HepG2 (cell line): ENCODE measurements at regions not wholly inside any gene's neighbourhood (a gene's known extent, or its start where the extent isn't known, plus 50 kb on each side); places are given as distances from the start of the nearest gene placed in this dataset.

ENCODE experiments used
- CCDC6 ChIP-seq: sonication (generic); formaldehyde crosslinking; IDR thresholded peaks from 2 replicates; pipeline ENCODE4 v1.8.1; 2022; ENCODE audit warnings: mild to moderate bottlenecking, missing genetic modification reagents, moderate library complexity
- CEBPB ChIP-seq: IDR thresholded peaks from 2 replicates; pipeline ENCODE4 v1.6.1; 2011; ENCODE audit warnings: low read depth, low read length, improper control_type of control experiment, borderline replicate concordance
- CERS6 ChIP-seq: sonication (generic); formaldehyde crosslinking; IDR thresholded peaks from 2 replicates; pipeline ENCODE4 v1.5.0; 2020; ENCODE audit warnings: missing genetic modification reagents
- FOSL1 ChIP-seq: sonication (generic); formaldehyde crosslinking; IDR thresholded peaks from 2 replicates; pipeline ENCODE4 v1.9.0; 2021; ENCODE audit warnings: missing genetic modification reagents, borderline replicate concordance
- FOXA3 ChIP-seq: IDR thresholded peaks from 2 replicates; pipeline ENCODE4 v1.6.1; 2016; ENCODE audit warnings: missing genetic modification reagents, missing compliant biosample characterization
- HHEX ChIP-seq: IDR thresholded peaks from 2 replicates; pipeline ENCODE4 v1.6.1; 2016; ENCODE audit warnings: control low read depth
- HNRNPUL1 ChIP-seq: fragments of 200-400 bp; formaldehyde crosslinking; IDR thresholded peaks from 2 replicates; pipeline ENCODE4 v1.6.1; 2017; ENCODE audit warnings: low read depth, mild to moderate bottlenecking, low read length, moderate library complexity
- KDM1A ChIP-seq: IDR thresholded peaks from 2 replicates; pipeline ENCODE4 v1.6.1; 2016; ENCODE audit warnings: missing compliant biosample characterization
- KDM5B ChIP-seq: sonication (generic); formaldehyde crosslinking; IDR thresholded peaks from 2 replicates; pipeline ENCODE4 v1.4.0; 2020; ENCODE audit warnings: missing genetic modification reagents, mild to moderate bottlenecking, borderline replicate concordance
- KMT2B ChIP-seq: IDR thresholded peaks from 2 replicates; pipeline ENCODE4 v1.6.1; 2016; ENCODE audit warnings: missing genetic modification reagents, missing compliant biosample characterization
- MAF1 ChIP-seq: sonication (generic); formaldehyde crosslinking; IDR thresholded peaks from 2 replicates; pipeline ENCODE4 v1.5.0; 2020; ENCODE audit warnings: missing genetic modification reagents, borderline replicate concordance
- MBNL3 ChIP-seq: fragments of 250-450 bp; sonication (Bioruptor Pico); conservative IDR thresholded peaks from 2 replicates; pipeline ENCODE4 v1.8.0; 2022; ENCODE audit warnings: mild to moderate bottlenecking, inconsistent platforms
- MLLT10 ChIP-seq: sonication (generic); formaldehyde crosslinking; IDR thresholded peaks from 2 replicates; pipeline ENCODE4 v1.4.0; 2020; ENCODE audit warnings: missing genetic modification reagents
- POLR2G ChIP-seq: fragments of 200-400 bp; formaldehyde crosslinking; IDR thresholded peaks from 2 replicates; pipeline ENCODE4 v1.6.1; 2018; ENCODE audit warnings: mild to moderate bottlenecking, low read depth, low read length, moderate library complexity
- RFXANK ChIP-seq: IDR thresholded peaks from 2 replicates; pipeline ENCODE4 v1.6.1; 2016
- TOPORS ChIP-seq: sonication (generic); formaldehyde crosslinking; IDR thresholded peaks from 2 replicates; pipeline ENCODE4 v1.8.0; 2023; ENCODE audit warnings: mild to moderate bottlenecking, missing genetic modification reagents
- XBP1 ChIP-seq: sonication (generic); formaldehyde crosslinking; IDR thresholded peaks from 2 replicates; pipeline ENCODE4 v1.5.0; 2020; ENCODE audit warnings: missing genetic modification reagents
- ZNF362 ChIP-seq: sonication (generic); formaldehyde crosslinking; IDR thresholded peaks from 2 replicates; pipeline ENCODE4 v1.4.0; 2020; ENCODE audit warnings: missing genetic modification reagents, mild to moderate bottlenecking, borderline replicate concordance
- ZNF780A ChIP-seq: sonication (generic); formaldehyde crosslinking; IDR thresholded peaks from 2 replicates; pipeline ENCODE4 v1.8.0; 2022; ENCODE audit warnings: mild to moderate bottlenecking, missing genetic modification reagents, moderate library complexity
- ZNF800 ChIP-seq: sonication (generic); formaldehyde crosslinking; IDR thresholded peaks from 2 replicates; pipeline ENCODE4 v1.4.0; 2020; ENCODE audit warnings: missing genetic modification reagents
- TF ChIP-seq, protein P1 (sequence below): IDR thresholded peaks from 2 replicates; pipeline ENCODE4 v1.6.1; 2012; ENCODE audit warnings: inconsistent platforms
- TF ChIP-seq, protein P2 (sequence below): sonication (generic); formaldehyde crosslinking; IDR thresholded peaks from 2 replicates; pipeline ENCODE4 v1.4.0; 2020; ENCODE audit warnings: mild to moderate bottlenecking, missing genetic modification reagents, borderline replicate concordance

DNA sequence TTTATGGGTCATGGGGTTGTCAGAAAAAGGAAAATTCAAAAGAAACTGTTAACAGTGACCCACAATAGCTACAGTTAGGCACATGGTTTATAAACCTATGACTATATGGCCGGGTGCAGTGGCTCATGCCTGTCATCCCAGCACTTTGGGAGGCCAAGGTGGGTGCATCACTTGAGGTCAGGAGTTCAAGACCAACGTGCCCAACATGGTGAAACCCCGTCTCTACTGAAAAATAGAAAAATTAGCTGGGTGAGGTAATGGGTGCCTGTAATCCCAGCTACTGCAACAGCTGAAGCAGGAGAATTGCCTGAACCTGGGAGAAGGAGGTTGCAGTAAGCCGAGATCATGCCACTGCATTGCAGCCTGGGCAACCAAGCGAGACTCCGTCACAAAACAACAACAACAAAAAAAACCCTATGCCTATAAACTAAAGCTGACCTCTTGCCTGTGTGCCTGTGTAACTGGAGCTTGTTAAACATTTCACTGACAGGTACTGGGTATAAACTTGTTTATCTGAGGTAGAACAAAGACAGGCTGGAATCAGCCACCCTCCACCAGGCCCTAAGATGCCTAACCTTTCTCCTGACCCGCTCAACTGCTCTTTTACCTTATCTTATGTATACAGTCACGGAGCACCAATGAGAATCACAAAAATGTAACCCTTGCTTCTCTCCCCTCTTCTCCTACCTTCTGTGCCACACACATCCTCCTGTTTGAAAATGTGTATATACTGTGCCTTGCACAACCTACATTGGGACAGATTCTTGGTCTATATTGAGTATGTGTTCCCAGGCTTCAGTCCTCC is 62.9 kb upstream of the ATF7IP2 start (continued):
- TF ChIP-seq MBNL3 (CRISPR knock-in tag) (no peak), KMT2B (CRISPR knock-in tag) (no peak; the same call in 1 of the 2 replicates), TOPORS (CRISPR knock-in tag) (peak; percentile 77; the same call in 1 of the 2 replicates), FOXA3 (CRISPR knock-in tag) (peak; percentile 79), KDM1A (CRISPR knock-in tag) (no peak), CERS6 (CRISPR knock-in tag) (no peak), RFXANK (CRISPR knock-in tag) (peak; percentile 22; the same call in 1 of the 2 replicates), POLR2G (no peak), ZNF362 (CRISPR knock-in tag) (peak; percentile 94), XBP1 (CRISPR knock-in tag) (0 out of 2 replicates have a peak, but pooled peaks have one; percentile 50), CEBPB (peak; percentile 81; the same call in 1 of the 2 replicates), KDM5B (CRISPR knock-in tag) (no peak), ZNF780A (CRISPR knock-in tag) (no peak), HNRNPUL1 (no peak), ZNF800 (CRISPR knock-in tag) (no peak; the same call in 1 of the 2 replicates), MLLT10 (CRISPR knock-in tag) (no peak), MAF1 (CRISPR knock-in tag) (no peak), HHEX (peak; percentile 39), FOSL1 (CRISPR knock-in tag) (0 out of 2 replicates have a peak, but pooled peaks have one; percentile 18), CCDC6 (CRISPR knock-in tag) (no peak)
- TF ChIP-seq, protein P1, sequence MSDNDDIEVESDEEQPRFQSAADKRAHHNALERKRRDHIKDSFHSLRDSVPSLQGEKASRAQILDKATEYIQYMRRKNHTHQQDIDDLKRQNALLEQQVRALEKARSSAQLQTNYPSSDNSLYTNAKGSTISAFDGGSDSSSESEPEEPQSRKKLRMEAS: 0 out of 2 replicates have a peak, but pooled peaks have one; percentile 12
- TF ChIP-seq, protein P2, sequence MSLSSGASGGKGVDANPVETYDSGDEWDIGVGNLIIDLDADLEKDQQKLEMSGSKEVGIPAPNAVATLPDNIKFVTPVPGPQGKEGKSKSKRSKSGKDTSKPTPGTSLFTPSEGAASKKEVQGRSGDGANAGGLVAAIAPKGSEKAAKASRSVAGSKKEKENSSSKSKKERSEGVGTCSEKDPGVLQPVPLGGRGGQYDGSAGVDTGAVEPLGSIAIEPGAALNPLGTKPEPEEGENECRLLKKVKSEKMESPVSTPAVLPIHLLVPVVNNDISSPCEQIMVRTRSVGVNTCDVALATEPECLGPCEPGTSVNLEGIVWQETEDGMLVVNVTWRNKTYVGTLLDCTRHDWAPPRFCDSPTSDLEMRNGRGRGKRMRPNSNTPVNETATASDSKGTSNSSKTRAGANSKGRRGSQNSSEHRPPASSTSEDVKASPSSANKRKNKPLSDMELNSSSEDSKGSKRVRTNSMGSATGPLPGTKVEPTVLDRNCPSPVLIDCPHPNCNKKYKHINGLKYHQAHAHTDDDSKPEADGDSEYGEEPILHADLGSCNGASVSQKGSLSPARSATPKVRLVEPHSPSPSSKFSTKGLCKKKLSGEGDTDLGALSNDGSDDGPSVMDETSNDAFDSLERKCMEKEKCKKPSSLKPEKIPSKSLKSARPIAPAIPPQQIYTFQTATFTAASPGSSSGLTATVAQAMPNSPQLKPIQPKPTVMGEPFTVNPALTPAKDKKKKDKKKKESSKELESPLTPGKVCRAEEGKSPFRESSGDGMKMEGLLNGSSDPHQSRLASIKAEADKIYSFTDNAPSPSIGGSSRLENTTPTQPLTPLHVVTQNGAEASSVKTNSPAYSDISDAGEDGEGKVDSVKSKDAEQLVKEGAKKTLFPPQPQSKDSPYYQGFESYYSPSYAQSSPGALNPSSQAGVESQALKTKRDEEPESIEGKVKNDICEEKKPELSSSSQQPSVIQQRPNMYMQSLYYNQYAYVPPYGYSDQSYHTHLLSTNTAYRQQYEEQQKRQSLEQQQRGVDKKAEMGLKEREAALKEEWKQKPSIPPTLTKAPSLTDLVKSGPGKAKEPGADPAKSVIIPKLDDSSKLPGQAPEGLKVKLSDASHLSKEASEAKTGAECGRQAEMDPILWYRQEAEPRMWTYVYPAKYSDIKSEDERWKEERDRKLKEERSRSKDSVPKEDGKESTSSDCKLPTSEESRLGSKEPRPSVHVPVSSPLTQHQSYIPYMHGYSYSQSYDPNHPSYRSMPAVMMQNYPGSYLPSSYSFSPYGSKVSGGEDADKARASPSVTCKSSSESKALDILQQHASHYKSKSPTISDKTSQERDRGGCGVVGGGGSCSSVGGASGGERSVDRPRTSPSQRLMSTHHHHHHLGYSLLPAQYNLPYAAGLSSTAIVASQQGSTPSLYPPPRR (CRISPR knock-in tag): peak; percentile 81
